Nephron (organoid): ENCODE measurements at regions not wholly inside any gene's neighbourhood (a gene's known extent, or its start where the extent isn't known, plus 50 kb on each side); places are given as distances from the start of the nearest gene placed in this dataset.

Experiments used
- H3K27ac Mint-ChIP-seq, 3 experiments: 2 replicates each; pipeline ENCODE4 v1.8.0; 2020; ENCODE audit warnings: mixed read lengths in 3 of 3, mild to moderate bottlenecking in 2 of 3, moderate library complexity in 1 of 3
- H3K27me3 Mint-ChIP-seq: 2 replicates; pipeline ENCODE4 v1.8.0; 2021; ENCODE audit warnings: low read depth, mild to moderate bottlenecking, moderate library complexity, mixed read lengths
- H3K36me3 Mint-ChIP-seq: 2 replicates; pipeline ENCODE4 v1.8.0; 2020; ENCODE audit warnings: low read depth, mixed read lengths
- H3K4me1 Mint-ChIP-seq: 2 replicates; pipeline ENCODE4 v1.8.0; 2020; ENCODE audit warnings: mixed read lengths
- H3K4me3 Mint-ChIP-seq, 3 experiments: 2 replicates each; pipeline ENCODE4 v1.8.0; 2020; ENCODE audit warnings: mild to moderate bottlenecking in 3 of 3, mixed read lengths in 3 of 3, moderate library complexity in 2 of 3
- H3K9me3 Mint-ChIP-seq: 2 replicates; pipeline ENCODE4 v1.8.0; 2020; ENCODE audit warnings: mixed read lengths
- CTCF ChIP-seq, 3 experiments: fragments of 200-600 bp; sonication (generic); IDR thresholded peaks; one replicate each; pipeline ENCODE4 v1.5.0; 2021; ENCODE audit warnings: antibody characterized with exemption in 3 of 3; ENCODE audit not compliant: unreplicated experiment in 3 of 3

GRCh38 chr20:41892031-41892430 is 273.9 kb upstream of the CHD6 start:
- H3K4me1 Mint-ChIP-seq, result peaks cover 14% of the 10 kb centered on the region
- no peaks in the 10 kb centered on the region for H3K9me3 Mint-ChIP-seq
- no peak overlapping the region for H3K27ac Mint-ChIP-seq
- no peak overlapping the region for H3K4me3 Mint-ChIP-seq
- H3K27me3 Mint-ChIP-seq, result peaks cover 12% of the 10 kb centered on the region
- H3K36me3 Mint-ChIP-seq, result no peaks in the 10 kb centered on the region
- no peak for TF ChIP-seq CTCF (IDR thresholded peaks at IDR 0.05; ENCODE audit: unreplicated experiment in 3 of 3)

GRCh38 chr20:41889844-41890224 is 271.7 kb upstream of the CHD6 start:
- peak overlapping the region in 2 of 3 experiments; percentile 42 to 44 for H3K27ac Mint-ChIP-seq
- TF ChIP-seq CTCF (IDR thresholded peaks at IDR 0.05; ENCODE audit: unreplicated experiment in 3 of 3), result no peak
- no peaks in the 10 kb centered on the region for H3K36me3 Mint-ChIP-seq
- H3K4me3 Mint-ChIP-seq, result no peak overlapping the region
- peaks cover 10% of the 10 kb centered on the region for H3K27me3 Mint-ChIP-seq
- H3K4me1 Mint-ChIP-seq, result peaks cover 14% of the 10 kb centered on the region
- no peaks in the 10 kb centered on the region for H3K9me3 Mint-ChIP-seq

- Mint-ChIP-seq H3K36me3 (no peaks in the 10 kb centered on the region), H3K9me3 (no peaks in the 10 kb centered on the region), H3K27ac (peak overlapping the region in 1 of 3 experiments; percentile 44), H3K4me1 (peaks cover 14% of the 10 kb centered on the region), H3K4me3 (no peak overlapping the region), H3K27me3 (peaks cover 12% of the 10 kb centered on the region)
- TF ChIP-seq CTCF (IDR thresholded peaks at IDR 0.05; ENCODE audit: unreplicated experiment in 3 of 3), result peak in 2 of 3 experiments; percentile 20 to 22
These were observed 271.1 kb upstream of the CHD6 start for GRCh38 chr20:41889126-41889843.

- TF ChIP-seq CTCF (IDR thresholded peaks at IDR 0.05; ENCODE audit: unreplicated experiment in 3 of 3), result no peak
- Mint-ChIP-seq H3K27ac (no peak overlapping the region), H3K9me3 (no peaks in the 10 kb centered on the region)
These were observed 270.3 kb upstream of the CHD6 start for GRCh38 chr20:41888434-41888833.

GRCh38 chr20:41887500-41887899 is 269.3 kb upstream of the CHD6 start:
- no peak for TF ChIP-seq CTCF (IDR thresholded peaks at IDR 0.05; ENCODE audit: unreplicated experiment in 3 of 3)
- H3K27ac Mint-ChIP-seq, result no peak overlapping the region
- H3K36me3 Mint-ChIP-seq, result no peaks in the 10 kb centered on the region
- no peaks in the 10 kb centered on the region for H3K9me3 Mint-ChIP-seq
- peaks cover 14% of the 10 kb centered on the region for H3K4me1 Mint-ChIP-seq
- H3K4me3 Mint-ChIP-seq, result no peak overlapping the region
- H3K27me3 Mint-ChIP-seq, result peaks cover 20% of the 10 kb centered on the region

More at GRCh38 chr20:41888434-41888833, 270.3 kb upstream of the CHD6 start:
- no peak overlapping the region for H3K4me3 Mint-ChIP-seq
- peaks cover 16% of the 10 kb centered on the region for H3K27me3 Mint-ChIP-seq
- H3K4me1 Mint-ChIP-seq, result peaks cover 14% of the 10 kb centered on the region
- no peaks in the 10 kb centered on the region for H3K36me3 Mint-ChIP-seq

GRCh38 chr20:41881466-41882046 is 263.4 kb upstream of the CHD6 start:
- peaks cover 12% of the 10 kb centered on the region for H3K27me3 Mint-ChIP-seq
- no peak for TF ChIP-seq CTCF (IDR thresholded peaks at IDR 0.05; ENCODE audit: unreplicated experiment in 3 of 3)

More at GRCh38 chr20:41881466-41882046, 263.4 kb upstream of the CHD6 start:
- H3K4me3 Mint-ChIP-seq, result no peak overlapping the region
- H3K27ac Mint-ChIP-seq, result no peak overlapping the region
- no peaks in the 10 kb centered on the region for H3K4me1 Mint-ChIP-seq
- no peaks in the 10 kb centered on the region for H3K9me3 Mint-ChIP-seq
- no peaks in the 10 kb centered on the region for H3K36me3 Mint-ChIP-seq
